22Rv1 (cell line): ENCODE measurements at regions not wholly inside any gene's neighbourhood (a gene's known extent, or its start where the extent isn't known, plus 50 kb on each side); places are given as distances from the start of the nearest gene placed in this dataset.

ENCODE experiments used
- CTCF ChIP-seq: fragments of 450-650 bp; IDR thresholded peaks from 2 replicates; pipeline ENCODE4 v1.5.1; 2017; ENCODE audit warnings: mild to moderate bottlenecking
- ZFX ChIP-seq: fragments of 450-650 bp; IDR thresholded peaks from 2 replicates; pipeline ENCODE4 v1.6.1; 2017; ENCODE audit warnings: antibody characterized with exemption, borderline replicate concordance

GRCh38 chr2:181394741-181395437 is 62.3 kb upstream of the ITGA4 start:
- TF ChIP-seq CTCF (no peak), ZFX (no peak)
